HAP-1 (cell line): ENCODE measurements at regions not wholly inside any gene's neighbourhood (a gene's known extent, or its start where the extent isn't known, plus 50 kb on each side); places are given as distances from the start of the nearest gene placed in this dataset.
"Not testable (repeated sequence)": the region's sequence is repeated elsewhere in the genome, so short reads cannot be mapped to it uniquely, and the experiment has no call there.

ENCODE experiments used
- DNase-seq, 2 experiments: peaks; one replicate each; pipeline ENCODE4 v3.0.0-alpha.2; 2016 to 2020; ENCODE audit warnings: low spot score in 2 of 2
- H3K27me3 ChIP-seq: fragments of 250-450 bp; sonication (Bioruptor Pico); 2 replicates; pipeline ENCODE4 v1.5.1; 2020; ENCODE audit warnings: low read depth, mild to moderate bottlenecking, moderate library complexity
- H3K36me3 ChIP-seq: fragments of 250-450 bp; sonication (Bioruptor Pico); replicated peaks from 2 replicates; pipeline ENCODE4 v1.5.1; 2020; ENCODE audit warnings: mild to moderate bottlenecking
- H3K4me1 ChIP-seq: fragments of 250-450 bp; sonication (Bioruptor Pico); 2 replicates; pipeline ENCODE4 v1.5.1; 2020; ENCODE audit warnings: mild to moderate bottlenecking
- H3K4me3 ChIP-seq: fragments of 250-450 bp; sonication (Bioruptor Pico); 2 replicates; pipeline ENCODE4 v1.5.1; 2020; ENCODE audit warnings: mild to moderate bottlenecking, moderate library complexity
- H3K9me3 ChIP-seq: fragments of 250-450 bp; sonication (Bioruptor Pico); 2 replicates; pipeline ENCODE4 v1.5.1; 2020; ENCODE audit warnings: mild to moderate bottlenecking, moderate library complexity
- in situ Hi-C: fragments of 300-500 bp; cut with MboI; formaldehyde crosslinking; loops from 3 replicates; pipeline ENCODE4 v1.14.3; 2020; ENCODE audit warnings: low sequenced_read_pairs, inconsistent platforms, mixed read lengths

GRCh38 chr13:18948012-18948663 lies 233.5 kb downstream of the TUBA3C start:
- H3K9me3 ChIP-seq: no peaks in the 10 kb centered on the region
- H3K4me1 ChIP-seq: no peaks in the 10 kb centered on the region
- no peak overlapping the region for H3K4me3 ChIP-seq
- no peak for DNase-seq
- H3K27me3 ChIP-seq: no peaks in the 10 kb centered on the region
- in situ Hi-C loops: no loop called here
- H3K36me3 ChIP-seq: no peaks in the 10 kb centered on the region

DNA sequence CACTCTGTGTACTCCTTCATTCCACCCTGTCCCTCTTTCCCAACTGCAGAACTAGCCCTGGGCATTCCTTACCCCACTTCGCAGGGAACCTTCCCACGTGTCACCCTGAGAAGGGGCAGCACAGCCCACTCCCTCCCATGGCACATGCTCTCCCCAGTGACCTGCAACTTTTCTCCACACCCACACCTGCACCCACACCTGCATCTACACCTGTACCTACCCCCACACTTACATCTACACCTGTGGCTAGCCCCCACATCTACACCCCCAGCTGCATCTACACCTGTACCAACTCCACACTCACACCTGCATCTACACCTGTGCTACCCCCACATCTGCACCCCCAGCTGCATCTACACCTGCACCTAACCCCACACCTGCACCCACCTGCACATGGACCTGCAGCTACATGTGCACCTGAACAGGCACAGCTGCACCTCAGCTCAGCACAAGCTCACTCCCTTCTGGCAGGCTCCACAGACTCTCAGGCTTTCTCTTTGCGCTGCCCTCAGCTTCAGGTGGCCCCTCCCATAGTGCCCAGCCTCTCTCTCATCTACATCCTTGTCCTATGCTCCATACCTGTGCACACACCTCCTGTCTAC lies 234.1 kb downstream of the TUBA3C start:
- H3K4me1 ChIP-seq: no peaks in the 10 kb centered on the region
- no peak for DNase-seq
- no peaks in the 10 kb centered on the region for H3K9me3 ChIP-seq
- no peak overlapping the region for H3K4me3 ChIP-seq
- no peaks in the 10 kb centered on the region for H3K36me3 ChIP-seq
- H3K27me3 ChIP-seq: no peaks in the 10 kb centered on the region
- in situ Hi-C loops: no loop called here

DNA sequence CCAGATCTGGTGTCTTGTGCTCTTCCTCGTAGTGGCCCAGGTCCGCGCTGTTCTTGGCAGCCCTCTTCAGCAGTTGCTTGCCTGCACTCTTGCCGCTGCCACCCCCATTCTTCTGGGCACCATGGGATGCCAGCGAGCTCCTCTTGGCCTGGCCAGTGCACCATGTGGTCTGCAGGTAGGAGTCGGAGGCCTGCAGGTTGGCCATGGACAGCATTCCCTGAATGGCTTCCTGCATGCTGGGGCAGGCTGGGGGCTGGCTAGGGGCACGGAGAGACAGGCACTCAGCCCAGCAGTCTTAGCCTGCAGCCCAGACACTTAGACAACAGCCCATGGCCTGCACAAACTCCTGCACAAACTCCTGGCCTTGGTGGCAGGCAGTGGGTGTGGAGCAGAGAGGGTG lies 234.9 kb downstream of the TUBA3C start:
- H3K4me1 ChIP-seq: no peaks in the 10 kb centered on the region
- H3K36me3 ChIP-seq: no peaks in the 10 kb centered on the region
- no peak overlapping the region for H3K4me3 ChIP-seq
- in situ Hi-C loops: no loop called here
- H3K9me3 ChIP-seq: no peaks in the 10 kb centered on the region
- no peaks in the 10 kb centered on the region for H3K27me3 ChIP-seq
- no peak for DNase-seq

- Histone ChIP-seq H3K27me3 (no peaks in the 10 kb centered on the region), H3K9me3 (no peaks in the 10 kb centered on the region)
- in situ Hi-C loops: no loop called here
These were observed 237.0 kb downstream of the TUBA3C start for GRCh38 chr13:18944501-18945068.

GRCh38 chr13:18943721-18944391 lies 237.8 kb downstream of the TUBA3C start:
- Histone ChIP-seq H3K4me1 (no peaks in the 10 kb centered on the region), H3K4me3 (no peak overlapping the region), H3K9me3 (no peaks in the 10 kb centered on the region), H3K27me3 (no peaks in the 10 kb centered on the region), H3K36me3 (no peaks in the 10 kb centered on the region)
- in situ Hi-C loops: no loop called here
- no peak for DNase-seq

More at GRCh38 chr13:18944501-18945068, 237.0 kb downstream of the TUBA3C start:
- DNase-seq: no peak
- Histone ChIP-seq H3K36me3 (no peaks in the 10 kb centered on the region), H3K4me3 (no peak overlapping the region), H3K4me1 (no peaks in the 10 kb centered on the region)

- no peak for DNase-seq
- in situ Hi-C loops: no loop called here
- H3K9me3 ChIP-seq: no peaks in the 10 kb centered on the region
- no peaks in the 10 kb centered on the region for H3K36me3 ChIP-seq
- H3K27me3 ChIP-seq: no peaks in the 10 kb centered on the region
- no peaks in the 10 kb centered on the region for H3K4me1 ChIP-seq
- H3K4me3 ChIP-seq: no peak overlapping the region
These were observed 238.4 kb downstream of the TUBA3C start for GRCh38 chr13:18943273-18943672.

DNA sequence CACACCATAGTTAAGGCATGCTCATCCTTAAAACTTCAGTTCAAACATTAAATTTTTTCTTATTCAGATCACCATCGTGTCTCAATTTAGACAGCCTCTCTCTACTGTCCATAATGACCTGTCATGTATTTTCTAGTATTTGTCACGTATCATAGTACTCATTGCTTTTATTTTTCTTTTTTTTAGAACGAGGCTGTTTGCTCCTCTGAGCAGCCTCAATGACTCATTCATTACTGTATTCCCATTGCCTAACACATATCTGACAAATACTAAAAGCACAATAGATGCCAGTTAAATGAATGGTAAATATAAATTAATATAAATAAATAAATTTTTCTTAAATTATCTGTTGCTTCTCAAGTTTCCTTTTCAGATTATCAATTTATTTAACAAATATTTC lies 245.5 kb downstream of the TUBA3C start:
- Histone ChIP-seq H3K4me3 (no peak overlapping the region), H3K27me3 (no peaks in the 10 kb centered on the region), H3K36me3 (no peaks in the 10 kb centered on the region), H3K9me3 (peaks cover 2% of the 10 kb centered on the region), H3K4me1 (no peaks in the 10 kb centered on the region)
- no peak for DNase-seq
- in situ Hi-C loops: no loop called here

GRCh38 chr13:18921063-18921462 lies 260.6 kb downstream of the TUBA3C start:
- Histone ChIP-seq H3K9me3 (no peaks in the 10 kb centered on the region), H3K4me3 (no peak overlapping the region), H3K36me3 (no peaks in the 10 kb centered on the region), H3K4me1 (no peaks in the 10 kb centered on the region), H3K27me3 (no peaks in the 10 kb centered on the region)
- in situ Hi-C loops: no loop called here
- DNase-seq: no peak

GRCh38 chr13:18905096-18905495 lies 276.5 kb downstream of the TUBA3C start:
- DNase-seq, H3K4me3 ChIP-seq, in situ Hi-C loops, H3K27me3 ChIP-seq, H3K4me1 ChIP-seq, H3K9me3 ChIP-seq, H3K36me3 ChIP-seq: not testable (repeated sequence)

- DNase-seq, H3K36me3 ChIP-seq, H3K4me3 ChIP-seq, H3K27me3 ChIP-seq, H3K9me3 ChIP-seq, H3K4me1 ChIP-seq, in situ Hi-C loops: not testable (repeated sequence)
These were observed 286.2 kb downstream of the TUBA3C start for GRCh38 chr13:18895411-18895810.

DNA sequence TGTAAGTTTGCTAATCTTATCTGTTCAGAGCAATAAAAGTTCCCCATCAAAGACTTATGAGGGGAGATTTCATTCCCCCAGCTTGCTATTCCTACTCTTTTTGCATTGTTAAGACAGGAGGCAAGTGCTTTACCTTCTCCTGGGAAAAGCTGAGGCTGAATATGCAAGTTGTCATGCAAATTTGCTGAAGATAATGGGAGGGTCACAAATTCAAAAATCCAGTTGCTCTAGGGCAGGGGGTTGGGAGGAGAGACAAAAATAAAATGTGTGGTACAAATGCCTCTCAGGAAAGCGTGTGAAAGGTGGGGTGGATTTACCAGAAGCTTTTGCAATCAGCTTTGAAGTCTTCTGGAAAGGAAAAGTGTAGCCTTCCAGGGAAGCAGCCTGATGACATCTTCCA lies 290.4 kb downstream of the TUBA3C start:
- H3K4me3 ChIP-seq, in situ Hi-C loops, H3K4me1 ChIP-seq, DNase-seq, H3K36me3 ChIP-seq, H3K27me3 ChIP-seq, H3K9me3 ChIP-seq: not testable (repeated sequence)

- H3K27me3 ChIP-seq, H3K9me3 ChIP-seq, H3K4me1 ChIP-seq, in situ Hi-C loops, H3K36me3 ChIP-seq, H3K4me3 ChIP-seq, DNase-seq: not testable (repeated sequence)
These were observed 306.5 kb downstream of the TUBA3C start for GRCh38 chr13:18874875-18875789.

- H3K27me3 ChIP-seq, H3K36me3 ChIP-seq, H3K4me3 ChIP-seq, H3K9me3 ChIP-seq, DNase-seq, H3K4me1 ChIP-seq, in situ Hi-C loops: not testable (repeated sequence)
These were observed 311.1 kb downstream of the TUBA3C start for GRCh38 chr13:18870557-18870956.
